ENCODE measurements at regions not wholly inside any gene's neighbourhood (a gene's known extent, or its start where the extent isn't known, plus 50 kb on each side); places are given as distances from the start of the nearest gene placed in this dataset.
"Not testable (repeated sequence)": the region's sequence is repeated elsewhere in the genome, so short reads cannot be mapped to it uniquely, and the experiment has no call there.

- intact Hi-C loops (cut with DNase I), result no loop called here
- no peaks in the 10 kb centered on the region for H3K4me1 ChIP-seq
- ATAC-seq, result no peak
- H3K27ac ChIP-seq, result no peak overlapping the region
- H3K36me3 ChIP-seq, result no peaks in the 10 kb centered on the region
- TF ChIP-seq CTCF (IDR thresholded peaks at IDR 0.05), result no peak
- no peaks in the 10 kb centered on the region for H3K9me3 ChIP-seq
- DNase-seq, result no peak
- H3K27me3 ChIP-seq, result no peaks in the 10 kb centered on the region
- H3K4me3 ChIP-seq, result no peak overlapping the region
Observed at GRCh38 chr1:14424325-14425002, 174.0 kb upstream of the KAZN start.

DNA sequence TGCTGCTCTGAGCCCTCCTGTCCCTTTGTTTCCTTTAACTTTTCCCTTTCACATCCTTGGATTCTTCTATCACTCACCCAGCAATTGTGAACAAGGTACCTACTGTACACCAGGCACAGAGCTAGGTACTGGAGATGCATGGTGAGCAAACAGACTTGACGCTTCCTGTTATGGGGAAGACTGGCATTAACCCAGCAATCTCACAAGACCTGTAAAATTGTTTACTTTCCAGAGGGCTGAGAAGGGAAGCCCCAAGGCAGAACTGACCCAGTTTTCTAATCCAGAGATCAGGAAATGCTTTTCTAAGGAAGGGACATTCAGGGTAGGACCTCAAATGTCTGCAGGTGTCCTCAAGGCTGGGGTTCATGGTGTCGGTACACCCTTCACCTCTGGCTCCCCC is 171.6 kb upstream of the KAZN start:
- Histone ChIP-seq H3K4me1 (no peaks in the 10 kb centered on the region), H3K9me3 (no peaks in the 10 kb centered on the region), H3K4me3 (no peak overlapping the region), H3K36me3 (no peaks in the 10 kb centered on the region), H3K27me3 (no peaks in the 10 kb centered on the region), H3K27ac (no peak overlapping the region)
- intact Hi-C loops (cut with DNase I), result no loop called here
- ATAC-seq (no peak), DNase-seq (no peak)
- TF ChIP-seq CTCF (IDR thresholded peaks at IDR 0.05), result no peak

DNA sequence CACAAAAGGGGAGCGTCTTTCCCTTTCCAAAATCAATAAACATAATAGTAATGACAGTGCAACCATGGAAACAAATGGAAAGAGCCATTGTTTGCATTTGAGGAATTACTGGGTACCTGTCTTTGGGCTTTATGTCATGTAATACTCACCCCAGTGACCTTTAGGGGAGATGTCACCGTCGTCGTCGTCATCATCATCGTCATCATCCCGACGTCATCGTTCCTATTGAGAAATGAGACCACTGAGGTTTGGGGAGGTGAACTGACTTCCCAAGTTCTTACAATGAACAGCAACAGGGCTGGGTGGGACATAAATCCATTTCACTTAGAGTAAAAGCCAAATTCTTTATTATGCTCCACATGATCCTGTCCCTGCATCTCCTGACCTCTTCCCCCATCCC is 168.9 kb upstream of the KAZN start:
- H3K9me3 ChIP-seq, result no peaks in the 10 kb centered on the region
- intact Hi-C loops (cut with DNase I), result no loop called here
- H3K4me1 ChIP-seq, result no peaks in the 10 kb centered on the region
- DNase-seq, result no peak
- no peak for TF ChIP-seq CTCF (IDR thresholded peaks at IDR 0.05)
- ATAC-seq, result no peak
- no peaks in the 10 kb centered on the region for H3K27me3 ChIP-seq
- H3K4me3 ChIP-seq, result no peak overlapping the region
- H3K27ac ChIP-seq, result no peak overlapping the region
- H3K36me3 ChIP-seq, result no peaks in the 10 kb centered on the region

GRCh38 chr1:14432728-14433127 is 165.8 kb upstream of the KAZN start:
- H3K36me3 ChIP-seq; H3K4me1 ChIP-seq; H3K27ac ChIP-seq; intact Hi-C loops (cut with DNase I); H3K9me3 ChIP-seq; H3K27me3 ChIP-seq; ATAC-seq; DNase-seq; H3K4me3 ChIP-seq: not testable (repeated sequence)

DNA sequence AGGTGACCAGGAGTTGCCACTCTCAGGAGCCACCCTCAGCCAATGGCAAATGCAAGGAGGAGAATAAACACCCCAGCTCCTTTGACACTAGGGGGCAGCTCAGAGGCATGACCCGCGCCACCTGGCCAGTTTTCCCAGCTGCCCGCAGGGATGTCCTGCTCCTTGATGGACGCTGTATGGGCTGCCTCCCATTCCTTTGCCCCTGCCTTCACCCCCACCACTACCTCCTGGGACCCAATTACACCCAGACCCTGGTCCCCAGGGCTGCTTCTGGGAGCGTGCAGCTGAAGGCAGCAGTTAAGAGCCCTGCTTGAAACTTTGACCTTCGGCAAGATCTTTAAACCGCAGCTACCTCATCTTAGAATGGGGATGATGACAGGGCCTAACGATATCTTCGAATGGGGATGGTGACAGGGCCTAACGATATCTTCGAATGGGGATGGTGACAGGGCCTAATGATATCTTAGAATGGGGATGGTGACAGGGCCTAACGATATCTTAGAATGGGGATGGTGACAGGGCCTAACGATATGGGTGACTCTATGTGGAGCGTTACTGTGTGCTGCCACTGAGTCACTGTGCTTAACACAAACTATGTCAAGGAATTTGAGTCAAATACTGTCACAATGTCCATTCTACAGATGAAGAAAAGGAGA is 163.0 kb upstream of the KAZN start:
- intact Hi-C loops (cut with DNase I), result no loop called here
- ATAC-seq, result peak; percentile 26

More for the DNA sequence above, 163.0 kb upstream of the KAZN start:
- Histone ChIP-seq H3K4me1 (no peaks in the 10 kb centered on the region), H3K36me3 (no peaks in the 10 kb centered on the region), H3K9me3 (no peaks in the 10 kb centered on the region), H3K4me3 (no peak overlapping the region), H3K27ac (no peak overlapping the region), H3K27me3 (no peaks in the 10 kb centered on the region)
- DNase-seq, result no peak
- no peak for TF ChIP-seq CTCF (IDR thresholded peaks at IDR 0.05)
